HepG2 (cell line): ENCODE measurements at regions not wholly inside any gene's neighbourhood (a gene's known extent, or its start where the extent isn't known, plus 50 kb on each side); places are given as distances from the start of the nearest gene placed in this dataset.

Experiments
- ATF4 ChIP-seq, 2 experiments: fragments of 450-650 bp in 1 of 2; sonication (generic) in 1 of 2; formaldehyde crosslinking; IDR thresholded peaks; 2 replicates each; pipeline versions ENCODE4 v1.5.0 to v1.8.0; 2020 to 2022; ENCODE audit warnings: mild to moderate bottlenecking in 1 of 2, missing genetic modification reagents in 1 of 2
- BRCA1 ChIP-seq: sonication (generic); formaldehyde crosslinking; IDR thresholded peaks from 2 replicates; pipeline ENCODE4 v1.4.0; 2020; ENCODE audit warnings: missing genetic modification reagents
- CEBPB ChIP-seq: IDR thresholded peaks from 2 replicates; pipeline ENCODE4 v1.6.1; 2011; ENCODE audit warnings: low read depth, low read length, improper control_type of control experiment, borderline replicate concordance
- KLF16 ChIP-seq, 2 experiments: sonication (generic) in 1 of 2; formaldehyde crosslinking in 1 of 2; IDR thresholded peaks; 2 replicates each; pipeline versions ENCODE4 v1.6.1 to v1.8.0; 2016 to 2023; ENCODE audit warnings: missing genetic modification reagents in 2 of 2, missing compliant biosample characterization in 1 of 2
- MAZ ChIP-seq, 2 experiments: sonication (generic) in 1 of 2; formaldehyde crosslinking in 1 of 2; IDR thresholded peaks; 2 replicates each; pipeline versions ENCODE4 v1.5.0 to v1.6.1; 2012 to 2020; ENCODE audit warnings: low read depth in 2 of 2, mild to moderate bottlenecking in 2 of 2, borderline replicate concordance in 1 of 2, improper control_type of control experiment in 1 of 2, low read length in 1 of 2, missing genetic modification reagents in 1 of 2, moderate library complexity in 1 of 2
- POLR2AphosphoS5 ChIP-seq: IDR thresholded peaks from 2 replicates; pipeline ENCODE4 v1.6.1; 2012; ENCODE audit warnings: low read depth, low read length
- RAD51 ChIP-seq: fragments of 450-650 bp; IDR thresholded peaks from 2 replicates; pipeline ENCODE4 v1.6.1; 2016; ENCODE audit warnings: borderline replicate concordance
- ZNF207 ChIP-seq: fragments of 450-650 bp; IDR thresholded peaks from 2 replicates; pipeline ENCODE4 v1.6.1; 2016; ENCODE audit warnings: antibody characterized with exemption, borderline replicate concordance
- ZNF790 ChIP-seq: sonication (generic); formaldehyde crosslinking; IDR thresholded peaks from 2 replicates; pipeline ENCODE4 v1.8.0; 2022; ENCODE audit warnings: missing genetic modification reagents, mild to moderate bottlenecking, borderline replicate concordance
- TF ChIP-seq, protein P1 (sequence below): sonication (generic); formaldehyde crosslinking; IDR thresholded peaks from 2 replicates; pipeline ENCODE4 v1.8.1; 2023; ENCODE audit warnings: missing genetic modification reagents, inconsistent platforms, borderline replicate concordance
- TF ChIP-seq, protein P2 (sequence below): sonication (generic); formaldehyde crosslinking; IDR thresholded peaks from 2 replicates; pipeline ENCODE4 v1.4.0; 2020; ENCODE audit warnings: missing genetic modification reagents
- TF ChIP-seq, protein P3 (sequence below): sonication (generic); formaldehyde crosslinking; IDR thresholded peaks from 2 replicates; pipeline ENCODE4 v1.9.0; 2021; ENCODE audit warnings: missing genetic modification reagents, mild to moderate bottlenecking, borderline replicate concordance
- TF ChIP-seq, protein P4 (sequence below), 2 experiments: IDR thresholded peaks; 2 replicates each; pipeline ENCODE4 v1.6.1; 2011 to 2012; ENCODE audit warnings: low read length in 2 of 2, borderline replicate concordance in 1 of 2, low read depth in 1 of 2, mild to moderate bottlenecking in 1 of 2, moderate library complexity in 1 of 2

GRCh38 chr4:185921583-185922555, 109.9 kb upstream of the SORBS2 start:
- TF ChIP-seq KLF16 (CRISPR knock-in tag; IDR thresholded peaks at IDR 0.05) (no peak), ZNF207 (no peak), RAD51 (no peak), MAZ (IDR thresholded peaks at IDR 0.05; ENCODE audit: borderline replicate concordance, low read depth, low read length) (no peak), MAZ (CRISPR knock-in tag; IDR thresholded peaks at IDR 0.05; ENCODE audit: low read depth) (no peak), BRCA1 (CRISPR knock-in tag) (no peak), POLR2AphosphoS5 (no peak), ZNF790 (CRISPR knock-in tag) (no peak), ATF4 (CRISPR knock-in tag; IDR thresholded peaks at IDR 0.05) (no peak), CEBPB (no peak)
- TF ChIP-seq, protein P1, sequence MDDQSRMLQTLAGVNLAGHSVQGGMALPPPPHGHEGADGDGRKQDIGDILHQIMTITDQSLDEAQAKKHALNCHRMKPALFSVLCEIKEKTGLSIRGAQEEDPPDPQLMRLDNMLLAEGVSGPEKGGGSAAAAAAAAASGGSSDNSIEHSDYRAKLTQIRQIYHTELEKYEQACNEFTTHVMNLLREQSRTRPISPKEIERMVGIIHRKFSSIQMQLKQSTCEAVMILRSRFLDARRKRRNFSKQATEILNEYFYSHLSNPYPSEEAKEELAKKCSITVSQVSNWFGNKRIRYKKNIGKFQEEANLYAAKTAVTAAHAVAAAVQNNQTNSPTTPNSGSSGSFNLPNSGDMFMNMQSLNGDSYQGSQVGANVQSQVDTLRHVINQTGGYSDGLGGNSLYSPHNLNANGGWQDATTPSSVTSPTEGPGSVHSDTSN, result no peak
- TF ChIP-seq, protein P2, sequence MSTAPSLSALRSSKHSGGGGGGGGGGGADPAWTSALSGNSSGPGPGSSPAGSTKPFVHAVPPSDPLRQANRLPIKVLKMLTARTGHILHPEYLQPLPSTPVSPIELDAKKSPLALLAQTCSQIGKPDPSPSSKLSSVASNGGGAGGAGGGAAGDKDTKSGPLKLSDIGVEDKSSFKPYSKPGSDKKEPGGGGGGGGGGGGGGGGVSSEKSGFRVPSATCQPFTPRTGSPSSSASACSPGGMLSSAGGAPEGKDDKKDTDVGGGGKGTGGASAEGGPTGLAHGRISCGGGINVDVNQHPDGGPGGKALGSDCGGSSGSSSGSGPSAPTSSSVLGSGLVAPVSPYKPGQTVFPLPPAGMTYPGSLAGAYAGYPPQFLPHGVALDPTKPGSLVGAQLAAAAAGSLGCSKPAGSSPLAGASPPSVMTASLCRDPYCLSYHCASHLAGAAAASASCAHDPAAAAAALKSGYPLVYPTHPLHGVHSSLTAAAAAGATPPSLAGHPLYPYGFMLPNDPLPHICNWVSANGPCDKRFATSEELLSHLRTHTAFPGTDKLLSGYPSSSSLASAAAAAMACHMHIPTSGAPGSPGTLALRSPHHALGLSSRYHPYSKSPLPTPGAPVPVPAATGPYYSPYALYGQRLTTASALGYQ (CRISPR knock-in tag), result no peak
- TF ChIP-seq, protein P3, sequence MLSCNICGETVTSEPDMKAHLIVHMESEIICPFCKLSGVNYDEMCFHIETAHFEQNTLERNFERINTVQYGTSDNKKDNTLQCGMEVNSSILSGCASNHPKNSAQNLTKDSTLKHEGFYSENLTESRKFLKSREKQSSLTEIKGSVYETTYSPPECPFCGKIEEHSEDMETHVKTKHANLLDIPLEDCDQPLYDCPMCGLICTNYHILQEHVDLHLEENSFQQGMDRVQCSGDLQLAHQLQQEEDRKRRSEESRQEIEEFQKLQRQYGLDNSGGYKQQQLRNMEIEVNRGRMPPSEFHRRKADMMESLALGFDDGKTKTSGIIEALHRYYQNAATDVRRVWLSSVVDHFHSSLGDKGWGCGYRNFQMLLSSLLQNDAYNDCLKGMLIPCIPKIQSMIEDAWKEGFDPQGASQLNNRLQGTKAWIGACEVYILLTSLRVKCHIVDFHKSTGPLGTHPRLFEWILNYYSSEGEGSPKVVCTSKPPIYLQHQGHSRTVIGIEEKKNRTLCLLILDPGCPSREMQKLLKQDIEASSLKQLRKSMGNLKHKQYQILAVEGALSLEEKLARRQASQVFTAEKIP (CRISPR knock-in tag), result no peak
- TF ChIP-seq, protein P4, sequence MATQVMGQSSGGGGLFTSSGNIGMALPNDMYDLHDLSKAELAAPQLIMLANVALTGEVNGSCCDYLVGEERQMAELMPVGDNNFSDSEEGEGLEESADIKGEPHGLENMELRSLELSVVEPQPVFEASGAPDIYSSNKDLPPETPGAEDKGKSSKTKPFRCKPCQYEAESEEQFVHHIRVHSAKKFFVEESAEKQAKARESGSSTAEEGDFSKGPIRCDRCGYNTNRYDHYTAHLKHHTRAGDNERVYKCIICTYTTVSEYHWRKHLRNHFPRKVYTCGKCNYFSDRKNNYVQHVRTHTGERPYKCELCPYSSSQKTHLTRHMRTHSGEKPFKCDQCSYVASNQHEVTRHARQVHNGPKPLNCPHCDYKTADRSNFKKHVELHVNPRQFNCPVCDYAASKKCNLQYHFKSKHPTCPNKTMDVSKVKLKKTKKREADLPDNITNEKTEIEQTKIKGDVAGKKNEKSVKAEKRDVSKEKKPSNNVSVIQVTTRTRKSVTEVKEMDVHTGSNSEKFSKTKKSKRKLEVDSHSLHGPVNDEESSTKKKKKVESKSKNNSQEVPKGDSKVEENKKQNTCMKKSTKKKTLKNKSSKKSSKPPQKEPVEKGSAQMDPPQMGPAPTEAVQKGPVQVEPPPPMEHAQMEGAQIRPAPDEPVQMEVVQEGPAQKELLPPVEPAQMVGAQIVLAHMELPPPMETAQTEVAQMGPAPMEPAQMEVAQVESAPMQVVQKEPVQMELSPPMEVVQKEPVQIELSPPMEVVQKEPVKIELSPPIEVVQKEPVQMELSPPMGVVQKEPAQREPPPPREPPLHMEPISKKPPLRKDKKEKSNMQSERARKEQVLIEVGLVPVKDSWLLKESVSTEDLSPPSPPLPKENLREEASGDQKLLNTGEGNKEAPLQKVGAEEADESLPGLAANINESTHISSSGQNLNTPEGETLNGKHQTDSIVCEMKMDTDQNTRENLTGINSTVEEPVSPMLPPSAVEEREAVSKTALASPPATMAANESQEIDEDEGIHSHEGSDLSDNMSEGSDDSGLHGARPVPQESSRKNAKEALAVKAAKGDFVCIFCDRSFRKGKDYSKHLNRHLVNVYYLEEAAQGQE (IDR thresholded peaks at IDR 0.05; ENCODE audit: borderline replicate concordance in 1 of 2, low read depth in 1 of 2, low read length in 2 of 2), result no peak
